Ovary (tissue), 7 donors: ENCODE measurements at regions not wholly inside any gene's neighbourhood (a gene's known extent, or its start where the extent isn't known, plus 50 kb on each side); places are given as distances from the start of the nearest gene placed in this dataset.
"Not testable (repeated sequence)": the region's sequence is repeated elsewhere in the genome, so short reads cannot be mapped to it uniquely, and the experiment has no call there.

ENCODE experiments used
- DNase-seq, 5 donors: peaks; one replicate each; pipeline ENCODE4 v3.0.0-alpha.2; 2019 to 2020
- H3K27ac ChIP-seq, 2 donors: fragments of 200-600 bp; one replicate each; pipeline versions ENCODE4 v1.5.1 to v1.8.0; 2019 to 2022
- H3K27me3 ChIP-seq: fragments of 200-600 bp; one replicate; pipeline ENCODE4 v1.8.0; 2022
- H3K36me3 ChIP-seq: fragments of 200-600 bp; sonication (generic); one replicate; pipeline ENCODE4 v1.5.1; 2019
- H3K4me1 ChIP-seq: one replicate; pipeline ENCODE4 v1.8.1; 2013; ENCODE audit warnings: mild to moderate bottlenecking, moderate library complexity; ENCODE audit not compliant: insufficient read depth
- H3K4me3 ChIP-seq: fragments of 200-600 bp; sonication (generic); one replicate; pipeline ENCODE4 v1.5.1; 2017
- H3K9me3 ChIP-seq, 2 donors: fragments of 200-600 bp in 1 of 2; sonication (generic) in 1 of 2; one replicate each; pipeline versions ENCODE4 v1.5.1 to v1.8.1; 2013 to 2019; ENCODE audit warnings: mild to moderate bottlenecking in 1 of 2, moderate library complexity in 1 of 2
- EP300 ChIP-seq: sonication (generic); formaldehyde crosslinking; IDR thresholded peaks from one replicate; pipeline ENCODE4 v1.6.1; 2017; ENCODE audit warnings: antibody characterized with exemption
- POLR2A ChIP-seq: fragments of 450-650 bp; IDR thresholded peaks from one replicate; pipeline ENCODE4 v1.6.1; 2017; ENCODE audit warnings: antibody characterized with exemption, mild to moderate bottlenecking, moderate library complexity
- WGBS, 3 donors: extraction: QIAGEN DNeasy Blood & Tissue Kit in 1 of 3; methylation state at CpG; one replicate each; pipeline versions ENCODE4 v1.1.5 to v1.1.7; 2013 to 2017; 5-methylcytosine and 5-hydroxymethylcytosine counted together
- intact Hi-C, 4 donors: fragments of 100-400 bp; cut with DNase I; formaldehyde crosslinking; loops; one replicate each; pipeline versions ENCODE4 v1.11.0 to v1.15.1; 2022 to 2023
- TF ChIP-seq, protein P1 (sequence below), 3 donors: fragments of 450-650 bp in 2 of 3; fragments of 200-600 bp in 1 of 3; IDR thresholded peaks; one replicate each; pipeline versions ENCODE4 v1.5.1 to v1.8.0; 2016 to 2022; ENCODE audit warnings: antibody characterized with exemption in 3 of 3, mild to moderate bottlenecking in 1 of 3
- donor health status: DM: no; HTN: no; CAD: no; lungs with moderate emphysema.
- donor health status: DM: no; HTN: no; CAD: no.
- donor health status: Bipolar disorder and iron deficiency.
- donor health status: DM: no; HTN: no; CAD: no.
- donor health status: DM: yes; HTN: yes; CAD: no.

DNA sequence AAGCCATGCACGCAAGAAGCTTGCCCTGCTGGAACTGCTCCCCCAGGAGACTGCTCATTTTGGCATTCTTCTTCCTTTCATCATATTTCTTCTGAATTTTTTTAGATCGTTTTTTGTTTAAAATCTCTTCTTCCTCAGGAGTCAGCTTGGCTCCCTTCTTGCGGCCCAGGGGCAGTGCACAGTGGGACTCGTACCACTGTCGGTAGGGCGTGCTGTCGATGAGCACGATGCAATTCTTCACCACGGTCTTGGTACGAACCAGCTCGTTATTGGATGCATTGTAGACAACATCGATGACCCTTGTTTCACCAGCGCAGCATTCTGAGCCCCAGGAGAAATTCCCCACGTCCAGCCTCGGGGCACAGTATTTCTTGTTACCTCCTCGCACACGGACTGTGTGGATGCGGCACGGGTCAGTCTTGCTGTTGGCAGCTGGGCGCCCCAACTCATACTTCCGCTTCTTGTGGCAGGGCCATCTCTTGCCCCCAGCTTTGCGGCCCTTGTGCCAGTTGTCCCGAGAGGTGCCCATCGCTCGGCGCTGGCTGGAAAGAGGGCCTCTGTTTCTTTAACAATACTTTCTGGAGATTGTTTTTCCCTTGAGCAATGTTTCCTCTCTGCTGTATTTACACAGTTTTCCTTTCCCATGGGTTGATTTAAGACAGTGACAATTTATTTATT, 452.4 kb downstream of the TMEM121 start:
- Histone ChIP-seq H3K36me3 (no peaks in the 10 kb centered on the region), H3K27ac (no peak overlapping the region), H3K9me3 (no peaks in the 10 kb centered on the region), H3K27me3 (no peaks in the 10 kb centered on the region), H3K4me1 (no peaks in the 10 kb centered on the region), H3K4me3 (no peak overlapping the region)
- intact Hi-C loops = no loop called here
- TF ChIP-seq POLR2A = no peak
- DNase-seq = no peak
- 84 to 89% (median 88%) methylated on average over 26 of the region's 26 CpGs for WGBS, 3 donors

DNA sequence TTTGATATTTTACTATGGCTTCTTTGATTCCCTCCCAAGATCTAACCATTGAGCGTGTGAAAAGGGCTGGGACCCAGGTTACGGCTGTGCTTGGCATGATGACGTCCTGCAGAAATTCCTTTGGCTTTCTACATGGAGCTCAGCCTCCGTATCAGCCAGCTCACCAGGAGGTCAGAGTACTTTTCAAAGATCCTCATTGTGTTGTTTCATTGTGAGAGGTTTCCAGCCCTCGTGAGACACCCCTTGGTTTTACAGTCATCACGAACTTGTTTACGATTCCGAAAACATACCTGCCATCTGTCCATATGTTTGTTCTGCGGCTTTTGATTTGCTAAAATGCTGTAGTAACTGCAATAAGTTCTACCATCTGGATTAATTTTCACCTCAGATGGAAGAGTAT, 453.1 kb downstream of the TMEM121 start:
- no peaks in the 10 kb centered on the region for H3K27me3 ChIP-seq
- no peak for TF ChIP-seq POLR2A
- TF ChIP-seq EP300 = no peak
- TF ChIP-seq, protein P1, sequence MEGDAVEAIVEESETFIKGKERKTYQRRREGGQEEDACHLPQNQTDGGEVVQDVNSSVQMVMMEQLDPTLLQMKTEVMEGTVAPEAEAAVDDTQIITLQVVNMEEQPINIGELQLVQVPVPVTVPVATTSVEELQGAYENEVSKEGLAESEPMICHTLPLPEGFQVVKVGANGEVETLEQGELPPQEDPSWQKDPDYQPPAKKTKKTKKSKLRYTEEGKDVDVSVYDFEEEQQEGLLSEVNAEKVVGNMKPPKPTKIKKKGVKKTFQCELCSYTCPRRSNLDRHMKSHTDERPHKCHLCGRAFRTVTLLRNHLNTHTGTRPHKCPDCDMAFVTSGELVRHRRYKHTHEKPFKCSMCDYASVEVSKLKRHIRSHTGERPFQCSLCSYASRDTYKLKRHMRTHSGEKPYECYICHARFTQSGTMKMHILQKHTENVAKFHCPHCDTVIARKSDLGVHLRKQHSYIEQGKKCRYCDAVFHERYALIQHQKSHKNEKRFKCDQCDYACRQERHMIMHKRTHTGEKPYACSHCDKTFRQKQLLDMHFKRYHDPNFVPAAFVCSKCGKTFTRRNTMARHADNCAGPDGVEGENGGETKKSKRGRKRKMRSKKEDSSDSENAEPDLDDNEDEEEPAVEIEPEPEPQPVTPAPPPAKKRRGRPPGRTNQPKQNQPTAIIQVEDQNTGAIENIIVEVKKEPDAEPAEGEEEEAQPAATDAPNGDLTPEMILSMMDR (IDR thresholded peaks at IDR 0.05) = no peak
- no peaks in the 10 kb centered on the region for H3K4me1 ChIP-seq
- H3K4me3 ChIP-seq = no peak overlapping the region
- intact Hi-C loops = no loop called here
- H3K9me3 ChIP-seq = no peaks in the 10 kb centered on the region
- 72 to 78% (median 76%) methylated on average over 9 of the region's 9 CpGs for WGBS, 3 donors
- H3K27ac ChIP-seq = no peak overlapping the region
- no peaks in the 10 kb centered on the region for H3K36me3 ChIP-seq
- no peak for DNase-seq

DNA sequence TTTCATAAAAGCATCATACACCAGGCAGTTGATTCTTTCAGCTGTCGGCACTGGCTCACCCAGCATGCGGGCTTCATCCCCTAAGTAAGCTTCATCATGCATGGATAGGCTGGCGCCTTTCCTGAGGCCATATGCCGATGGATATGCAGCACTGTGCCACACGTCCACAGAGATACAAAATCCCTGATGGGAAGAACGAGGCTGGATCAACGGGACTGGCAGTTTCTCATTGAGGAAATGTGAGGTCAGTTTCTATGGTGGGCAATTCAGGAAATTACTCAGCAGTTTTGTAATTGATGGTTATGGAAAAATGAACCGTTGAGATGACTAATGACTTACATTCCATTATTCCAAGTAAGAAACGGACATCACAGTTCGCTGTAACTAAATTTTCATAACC, 453.8 kb downstream of the TMEM121 start:
- no peak for TF ChIP-seq EP300
- TF ChIP-seq, protein P1 (IDR thresholded peaks at IDR 0.05) = no peak
- no peak for TF ChIP-seq POLR2A
- intact Hi-C loops = no loop called here
- no peak for DNase-seq
- no peaks in the 10 kb centered on the region for H3K4me1 ChIP-seq
- WGBS, 3 donors = 67 to 78% (median 76%) methylated on average over 10 of the region's 10 CpGs
- H3K27ac ChIP-seq = no peak overlapping the region
- no peak overlapping the region for H3K4me3 ChIP-seq
- no peaks in the 10 kb centered on the region for H3K36me3 ChIP-seq
- no peaks in the 10 kb centered on the region for H3K9me3 ChIP-seq
- H3K27me3 ChIP-seq = no peaks in the 10 kb centered on the region

DNA sequence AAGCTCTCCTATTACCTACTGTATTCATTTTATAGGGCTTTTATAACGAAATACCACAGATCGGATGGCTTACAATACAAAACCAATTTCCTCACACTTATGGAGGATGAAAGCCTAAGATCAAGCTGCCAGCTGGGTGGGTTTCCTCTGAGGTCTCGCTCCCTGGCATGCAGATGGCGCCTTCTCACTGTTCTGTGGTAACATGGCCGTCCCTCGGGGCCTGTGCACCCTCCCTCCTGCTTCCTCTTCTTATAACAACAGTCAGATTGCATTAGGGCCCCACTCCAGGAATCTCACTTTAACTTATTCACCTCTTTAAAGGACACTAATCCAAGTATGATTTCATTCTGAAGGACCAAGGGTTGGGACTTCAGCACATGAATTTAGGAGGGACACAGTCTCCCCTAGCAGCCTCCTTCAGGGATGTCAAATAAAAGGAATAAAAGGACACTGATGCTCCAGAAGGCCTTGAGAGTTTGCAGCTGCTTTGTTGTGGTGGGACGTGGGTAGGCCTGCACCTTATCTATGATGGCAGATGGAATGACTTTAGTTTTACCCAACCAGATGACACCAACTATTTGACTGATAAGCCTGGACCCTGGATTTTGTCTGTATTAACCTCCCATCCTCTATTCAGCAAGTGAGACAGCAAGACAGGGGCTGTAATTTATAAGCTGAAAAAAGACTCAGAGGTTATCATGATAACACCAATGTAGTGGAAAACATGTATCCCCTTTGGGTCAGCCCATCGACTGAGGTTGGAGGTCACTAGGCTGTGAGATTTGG, 455.3 kb downstream of the TMEM121 start:
- WGBS, 3 donors = 61 to 77% (median 61%) methylated on average over 8 of the region's 8 CpGs
- H3K4me1 ChIP-seq, DNase-seq, H3K27ac ChIP-seq, H3K36me3 ChIP-seq, H3K4me3 ChIP-seq, intact Hi-C loops, H3K9me3 ChIP-seq, H3K27me3 ChIP-seq: not testable (repeated sequence)

DNA sequence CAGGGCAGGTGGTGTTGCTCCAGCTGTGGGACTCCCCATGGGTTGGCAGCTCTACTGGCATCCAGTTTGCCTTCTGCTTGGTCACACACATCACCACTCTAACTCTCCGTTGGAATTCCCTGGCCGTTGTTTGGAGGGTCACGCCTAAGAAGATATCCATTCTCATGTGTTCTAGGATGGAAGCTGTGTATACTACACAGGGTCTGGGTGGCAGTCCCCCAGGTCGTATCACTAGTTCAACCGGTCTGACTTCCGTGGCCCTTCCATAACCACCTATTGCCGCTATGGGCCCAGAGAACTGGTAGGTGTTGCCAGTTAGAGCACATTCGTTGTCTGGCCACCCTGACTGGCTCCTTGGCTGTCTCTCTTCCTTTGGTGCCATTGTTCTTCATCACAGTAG, 456.3 kb downstream of the TMEM121 start:
- WGBS, 3 donors = 74 to 92% (median 76%) methylated on average over 6 to 8 of the region's 8 CpGs
- no peak for DNase-seq
- Histone ChIP-seq H3K4me1 (no peaks in the 10 kb centered on the region), H3K27ac (no peak overlapping the region), H3K4me3 (no peak overlapping the region), H3K9me3 (no peaks in the 10 kb centered on the region), H3K27me3 (no peaks in the 10 kb centered on the region), H3K36me3 (no peaks in the 10 kb centered on the region)
- intact Hi-C loops = no loop called here
- TF ChIP-seq POLR2A (no peak), EP300 (no peak)
- TF ChIP-seq, protein P1 (IDR thresholded peaks at IDR 0.05) = no peak
